HepG2 (cell line): ENCODE measurements at regions not wholly inside any gene's neighbourhood (a gene's known extent, or its start where the extent isn't known, plus 50 kb on each side); places are given as distances from the start of the nearest gene placed in this dataset.

Source experiments
- AGO2 ChIP-seq: fragments of 200-400 bp; formaldehyde crosslinking; optimal IDR thresholded peaks from 2 replicates; pipeline ENCODE3; 2017; ENCODE audit warnings: mild to moderate bottlenecking, low read depth, low read length, moderate library complexity
- ARHGAP35 ChIP-seq: sonication (generic); formaldehyde crosslinking; IDR thresholded peaks from 2 replicates; pipeline ENCODE4 v1.9.0; 2022; ENCODE audit warnings: mild to moderate bottlenecking, inconsistent platforms, moderate library complexity, missing genetic modification reagents, borderline replicate concordance
- ELF1 ChIP-seq: sonication (generic); formaldehyde crosslinking; IDR thresholded peaks from 2 replicates; pipeline ENCODE4 v1.4.0; 2020; ENCODE audit warnings: missing genetic modification reagents
- ELF3 ChIP-seq: IDR thresholded peaks from 2 replicates; pipeline ENCODE4 v1.6.1; 2016; ENCODE audit warnings: missing genetic modification reagents, missing compliant biosample characterization
- FOSL1 ChIP-seq: sonication (generic); formaldehyde crosslinking; IDR thresholded peaks from 2 replicates; pipeline ENCODE4 v1.9.0; 2021; ENCODE audit warnings: missing genetic modification reagents, borderline replicate concordance
- FOXA3 ChIP-seq: IDR thresholded peaks from 2 replicates; pipeline ENCODE4 v1.6.1; 2016; ENCODE audit warnings: missing genetic modification reagents, missing compliant biosample characterization
- HMGXB4 ChIP-seq, 2 experiments: sonication (generic) in 1 of 2; formaldehyde crosslinking in 1 of 2; IDR thresholded peaks; 2 replicates each; pipeline versions ENCODE4 v1.4.0 to v1.6.1; 2018 to 2020; ENCODE audit warnings: missing genetic modification reagents in 2 of 2, borderline replicate concordance in 1 of 2, low read depth in 1 of 2, mild to moderate bottlenecking in 1 of 2, missing biosample characterization in 1 of 2
- HNF4A ChIP-seq: sonication (generic); formaldehyde crosslinking; IDR thresholded peaks from 2 replicates; pipeline ENCODE4 v1.4.0; 2020; ENCODE audit warnings: missing genetic modification reagents
- HNF4G ChIP-seq, 2 experiments: sonication (generic) in 1 of 2; formaldehyde crosslinking in 1 of 2; IDR thresholded peaks; 2 replicates each; pipeline versions ENCODE4 v1.4.0 to v1.6.1; 2011 to 2020; ENCODE audit warnings: borderline replicate concordance in 2 of 2, low read depth in 2 of 2, mild to moderate bottlenecking in 2 of 2, low read length in 1 of 2, missing genetic modification reagents in 1 of 2, moderate library complexity in 1 of 2
- NFE2L1 ChIP-seq: sonication (generic); formaldehyde crosslinking; IDR thresholded peaks from 2 replicates; pipeline ENCODE4 v1.4.0; 2020; ENCODE audit warnings: missing genetic modification reagents, mild to moderate bottlenecking, borderline replicate concordance
- NR2F1 ChIP-seq, 2 experiments: fragments of 450-650 bp in 1 of 2; formaldehyde crosslinking in 1 of 2; IDR thresholded peaks; 2 replicates each; pipeline versions ENCODE4 v1.5.0 to v1.6.1; 2016 to 2020; ENCODE audit warnings: mild to moderate bottlenecking in 1 of 2, missing compliant biosample characterization in 1 of 2, missing genetic modification reagents in 1 of 2, moderate library complexity in 1 of 2
- NR2F6 ChIP-seq, 2 experiments: IDR thresholded peaks; 2 replicates each; pipeline ENCODE4 v1.6.1; 2016; ENCODE audit warnings: antibody characterized with exemption in 1 of 2, mild to moderate bottlenecking in 1 of 2
- PAXIP1 ChIP-seq: sonication (generic); formaldehyde crosslinking; conservative IDR thresholded peaks from 2 replicates; pipeline ENCODE4 v1.4.0; 2020; ENCODE audit warnings: mild to moderate bottlenecking, missing genetic modification reagents, moderate library complexity
- STAG1 ChIP-seq: sonication (generic); formaldehyde crosslinking; IDR thresholded peaks from 2 replicates; pipeline ENCODE4 v1.4.0; 2020; ENCODE audit warnings: missing genetic modification reagents
- UBTF ChIP-seq: sonication (generic); formaldehyde crosslinking; IDR thresholded peaks from 2 replicates; pipeline ENCODE4 v1.4.0; 2020; ENCODE audit warnings: mild to moderate bottlenecking, missing genetic modification reagents
- ZNF670 ChIP-seq: sonication (generic); formaldehyde crosslinking; IDR thresholded peaks from 2 replicates; pipeline ENCODE4 v1.8.0; 2022; ENCODE audit warnings: mild to moderate bottlenecking, missing genetic modification reagents, borderline replicate concordance

GRCh38 chr7:101691822-101692384 is 62.8 kb upstream of the MYL10 start (continued):
- TF ChIP-seq PAXIP1 = peak; percentile 32; the same call in 1 of the 2 replicates
- 0 out of 2 replicates have a peak, but pooled peaks have one; percentile 33 for TF ChIP-seq UBTF (CRISPR knock-in tag)
- no peak for TF ChIP-seq FOXA3 (CRISPR knock-in tag)
- TF ChIP-seq NFE2L1 (CRISPR knock-in tag) = no peak
- no peak for TF ChIP-seq FOSL1 (CRISPR knock-in tag)
- TF ChIP-seq ARHGAP35 = 0 out of 2 replicates have a peak, but pooled peaks have one; percentile 39
- TF ChIP-seq AGO2 = no peak
- TF ChIP-seq STAG1 (CRISPR knock-in tag) = peak; percentile 50
- TF ChIP-seq ELF1 = peak; percentile 30; the same call in 1 of the 2 replicates
- peak in 1 of 2 experiments; percentile 60; a peak in 2 of 4 replicates for TF ChIP-seq HMGXB4 (CRISPR knock-in tag; IDR thresholded peaks at IDR 0.05; ENCODE audit: borderline replicate concordance in 1 of 2, low read depth in 1 of 2)
- TF ChIP-seq NR2F1 (CRISPR knock-in tag; IDR thresholded peaks at IDR 0.05) = 0 out of 4 replicates have a peak, but pooled peaks of 1 of the 2 experiments have one; percentile 38
- no peak for TF ChIP-seq HNF4G (IDR thresholded peaks at IDR 0.05; ENCODE audit: borderline replicate concordance, low read depth, low read length)
- TF ChIP-seq HNF4G (CRISPR knock-in tag; IDR thresholded peaks at IDR 0.05; ENCODE audit: borderline replicate concordance, low read depth) = no peak
- TF ChIP-seq ZNF670 (CRISPR knock-in tag) = no peak
- 0 out of 2 replicates have a peak, but pooled peaks have one; percentile 5 for TF ChIP-seq HNF4A (CRISPR knock-in tag)
- peak; percentile 74 for TF ChIP-seq NR2F6 (IDR thresholded peaks at IDR 0.05)
- TF ChIP-seq NR2F6 (CRISPR knock-in tag; IDR thresholded peaks at IDR 0.05) = peak; percentile 79
- peak; percentile 69; the same call in 1 of the 2 replicates for TF ChIP-seq ELF3 (CRISPR knock-in tag)
